ENCODE measurements at regions not wholly inside any gene's neighbourhood (a gene's known extent, or its start where the extent isn't known, plus 50 kb on each side); places are given as distances from the start of the nearest gene placed in this dataset.

GRCh38 chr1:191636345-191636744 is 521.9 kb upstream of the RGS18 start:
- H3K9ac ChIP-seq (ENCODE audit: insufficient read length), result no peak overlapping the region
- no peak overlapping the region for H3K27ac ChIP-seq
- H3K4me3 ChIP-seq, result no peak overlapping the region
- DNase-seq (ENCODE audit: low read depth, low spot score), result no peak
- TF ChIP-seq EZH2 (IDR thresholded peaks at IDR 0.05) (no peak), FOXP2 (optimal IDR thresholded peaks at IDR 0.05; ENCODE audit: control extremely low read depth, extremely low read length, insufficient read depth) (no peak), POLR2AphosphoS5 (IDR thresholded peaks at IDR 0.05; ENCODE audit: borderline replicate concordance, low read depth, low read length) (no peak)
- H3K36me3 ChIP-seq (ENCODE audit: insufficient read depth, low read length), result no peaks in the 10 kb centered on the region
- no peaks in the 10 kb centered on the region for H3K9me3 ChIP-seq (ENCODE audit: low read depth, low read length)

DNA sequence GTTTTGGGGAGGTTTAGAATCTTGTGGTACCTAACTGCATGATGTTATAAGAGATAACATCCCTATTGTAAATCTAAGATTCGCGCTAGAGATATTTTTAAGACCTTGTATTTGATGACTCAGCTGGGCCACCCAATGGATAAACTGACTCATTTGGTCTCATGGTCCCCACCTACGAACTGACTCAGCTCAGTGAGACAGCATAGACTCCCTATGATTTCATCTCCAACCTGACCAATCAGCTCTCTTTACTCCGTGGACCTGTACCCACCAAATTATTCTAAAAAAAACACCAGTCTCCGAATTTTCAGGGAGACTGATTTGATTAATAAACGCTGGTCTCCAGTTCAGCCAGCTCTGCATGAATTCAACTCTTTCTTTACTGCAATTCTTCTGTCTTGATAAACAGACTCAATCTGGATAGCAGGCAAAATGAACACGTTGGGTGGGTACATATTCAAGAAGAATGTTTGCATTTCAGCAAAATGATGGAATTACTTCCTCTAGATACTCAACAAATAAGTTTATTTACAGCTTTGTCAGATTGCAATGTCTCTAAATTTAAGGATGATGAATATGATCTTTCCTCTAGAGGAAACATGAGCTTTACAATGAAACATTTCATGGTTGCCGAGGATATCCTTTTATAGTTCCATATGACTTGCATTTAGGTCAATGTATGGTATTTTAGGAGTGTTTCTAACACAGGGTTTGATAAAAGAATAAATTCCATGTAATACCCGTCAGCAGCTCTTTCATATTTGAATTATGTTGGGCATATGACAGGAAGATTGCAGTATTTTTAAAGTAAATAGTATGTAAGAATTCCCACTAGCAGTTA is 516.6 kb upstream of the RGS18 start:
- Histone ChIP-seq H3K36me3 (ENCODE audit: insufficient read depth, low read length) (no peaks in the 10 kb centered on the region), H3K4me3 (no peak overlapping the region), H3K27ac (no peak overlapping the region), H3K9me3 (ENCODE audit: low read depth, low read length) (no peaks in the 10 kb centered on the region), H3K9ac (ENCODE audit: insufficient read length) (no peak overlapping the region)
- DNase-seq (ENCODE audit: low read depth, low spot score), result no peak
- TF ChIP-seq POLR2AphosphoS5 (IDR thresholded peaks at IDR 0.05; ENCODE audit: borderline replicate concordance, low read depth, low read length) (no peak), FOXP2 (optimal IDR thresholded peaks at IDR 0.05; ENCODE audit: control extremely low read depth, extremely low read length, insufficient read depth) (no peak), EZH2 (IDR thresholded peaks at IDR 0.05) (no peak)

DNA sequence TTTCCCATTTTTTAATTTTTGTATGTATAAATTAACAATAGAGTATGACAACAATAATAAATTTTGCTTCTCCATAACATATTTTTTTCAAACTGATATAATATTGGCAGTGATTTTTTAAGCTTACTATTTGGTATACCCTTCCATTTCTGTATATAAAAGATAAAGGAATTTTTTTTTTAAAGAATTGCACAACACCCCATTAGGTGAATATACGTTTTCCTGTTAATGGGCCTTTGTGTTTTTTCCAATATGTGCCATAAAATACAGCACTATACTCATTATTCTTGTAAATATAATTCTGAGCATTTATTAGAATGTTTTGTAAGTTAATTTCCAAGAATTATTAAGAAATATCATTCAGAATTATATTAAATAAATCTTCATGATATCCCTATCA is 515.2 kb upstream of the RGS18 start:
- DNase-seq (ENCODE audit: low read depth, low spot score), result no peak
- no peaks in the 10 kb centered on the region for H3K36me3 ChIP-seq (ENCODE audit: insufficient read depth, low read length)
- H3K27ac ChIP-seq, result no peak overlapping the region
- H3K9ac ChIP-seq (ENCODE audit: insufficient read length), result no peak overlapping the region
- no peaks in the 10 kb centered on the region for H3K9me3 ChIP-seq (ENCODE audit: low read depth, low read length)
- TF ChIP-seq EZH2 (IDR thresholded peaks at IDR 0.05) (no peak), POLR2AphosphoS5 (IDR thresholded peaks at IDR 0.05; ENCODE audit: borderline replicate concordance, low read depth, low read length) (no peak)
- no peak overlapping the region for H3K4me3 ChIP-seq

DNA sequence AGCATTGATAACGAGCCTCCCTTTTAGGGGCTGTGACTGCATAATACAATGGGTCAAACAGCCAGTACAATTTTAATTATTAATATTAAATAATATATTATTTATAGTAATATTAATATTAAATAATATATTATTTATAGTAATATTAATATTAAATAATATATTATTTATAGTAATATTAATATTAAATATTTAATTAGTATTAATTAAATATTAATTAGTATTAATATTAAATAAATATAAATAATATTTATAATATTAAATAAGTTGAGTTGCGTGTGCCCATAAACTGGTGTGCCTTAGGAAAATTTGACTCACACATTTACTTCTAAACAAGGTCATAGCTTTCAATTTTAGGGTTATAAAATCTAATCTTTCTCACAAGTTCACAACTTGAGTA is 509.3 kb upstream of the RGS18 start:
- no peaks in the 10 kb centered on the region for H3K9me3 ChIP-seq (ENCODE audit: low read depth, low read length)
- H3K9ac ChIP-seq (ENCODE audit: insufficient read length), result no peak overlapping the region
- no peaks in the 10 kb centered on the region for H3K36me3 ChIP-seq (ENCODE audit: insufficient read depth, low read length)
- H3K27ac ChIP-seq, result no peak overlapping the region
- H3K4me3 ChIP-seq, result no peak overlapping the region
- TF ChIP-seq FOXP2 (optimal IDR thresholded peaks at IDR 0.05; ENCODE audit: control extremely low read depth, extremely low read length, insufficient read depth) (no peak), EZH2 (IDR thresholded peaks at IDR 0.05) (no peak), POLR2AphosphoS5 (IDR thresholded peaks at IDR 0.05; ENCODE audit: borderline replicate concordance, low read depth, low read length) (no peak)
- DNase-seq (ENCODE audit: low read depth, low spot score), result no peak

DNA sequence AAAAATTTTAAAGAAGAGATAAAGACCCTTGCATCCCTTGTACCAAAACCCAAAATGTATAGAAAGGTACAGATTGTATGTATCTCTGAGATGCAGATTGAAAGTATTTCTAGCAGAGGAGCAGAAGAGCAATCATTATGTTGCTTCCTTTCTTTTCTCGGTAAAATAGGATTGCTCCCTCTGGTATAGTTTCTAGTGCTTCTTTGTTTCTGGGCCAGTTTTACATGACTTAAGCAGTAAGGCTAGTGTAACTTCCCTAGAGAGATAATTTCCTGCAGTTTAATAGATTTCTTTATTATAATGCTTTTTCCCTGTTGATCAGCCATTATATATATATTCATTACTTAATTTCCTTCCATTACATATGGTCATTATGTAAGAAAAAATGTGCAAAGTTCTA is 496.2 kb upstream of the RGS18 start:
- no peaks in the 10 kb centered on the region for H3K36me3 ChIP-seq (ENCODE audit: insufficient read depth, low read length)
- TF ChIP-seq POLR2AphosphoS5 (IDR thresholded peaks at IDR 0.05; ENCODE audit: borderline replicate concordance, low read depth, low read length), result no peak
- no peak for TF ChIP-seq EZH2 (IDR thresholded peaks at IDR 0.05)
- no peak for TF ChIP-seq FOXP2 (optimal IDR thresholded peaks at IDR 0.05; ENCODE audit: control extremely low read depth, extremely low read length, insufficient read depth)
- H3K27ac ChIP-seq, result no peak overlapping the region
- no peak for DNase-seq (ENCODE audit: low read depth, low spot score)
- no peak overlapping the region for H3K4me3 ChIP-seq
- no peak overlapping the region for H3K9ac ChIP-seq (ENCODE audit: insufficient read length)
- H3K9me3 ChIP-seq (ENCODE audit: low read depth, low read length), result no peaks in the 10 kb centered on the region

- Histone ChIP-seq H3K9ac (ENCODE audit: insufficient read length) (no peak overlapping the region), H3K4me3 (no peak overlapping the region), H3K27ac (no peak overlapping the region), H3K9me3 (ENCODE audit: low read depth, low read length) (no peaks in the 10 kb centered on the region), H3K36me3 (ENCODE audit: insufficient read depth, low read length) (no peaks in the 10 kb centered on the region)
- TF ChIP-seq EZH2 (IDR thresholded peaks at IDR 0.05), result no peak
- no peak for TF ChIP-seq FOXP2 (optimal IDR thresholded peaks at IDR 0.05; ENCODE audit: control extremely low read depth, extremely low read length, insufficient read depth)
- no peak for TF ChIP-seq POLR2AphosphoS5 (IDR thresholded peaks at IDR 0.05; ENCODE audit: borderline replicate concordance, low read depth, low read length)
- no peak for DNase-seq (ENCODE audit: low read depth, low spot score)
Measured at GRCh38 chr1:191662746-191663145, 495.5 kb upstream of the RGS18 start.

- DNase-seq (ENCODE audit: low read depth, low spot score), result no peak
- H3K9me3 ChIP-seq (ENCODE audit: low read depth, low read length), result no peaks in the 10 kb centered on the region
- TF ChIP-seq EZH2 (IDR thresholded peaks at IDR 0.05) (no peak), FOXP2 (optimal IDR thresholded peaks at IDR 0.05; ENCODE audit: control extremely low read depth, extremely low read length, insufficient read depth) (no peak), POLR2AphosphoS5 (IDR thresholded peaks at IDR 0.05; ENCODE audit: borderline replicate concordance, low read depth, low read length) (no peak)
- H3K36me3 ChIP-seq (ENCODE audit: insufficient read depth, low read length), result no peaks in the 10 kb centered on the region
- no peak overlapping the region for H3K4me3 ChIP-seq
- H3K9ac ChIP-seq (ENCODE audit: insufficient read length), result no peak overlapping the region
- H3K27ac ChIP-seq, result no peak overlapping the region
Measured at GRCh38 chr1:191668525-191668924, 489.7 kb upstream of the RGS18 start.

- Histone ChIP-seq H3K4me3 (no peak overlapping the region), H3K27ac (no peak overlapping the region), H3K9ac (ENCODE audit: insufficient read length) (no peak overlapping the region), H3K36me3 (ENCODE audit: insufficient read depth, low read length) (no peaks in the 10 kb centered on the region), H3K9me3 (ENCODE audit: low read depth, low read length) (no peaks in the 10 kb centered on the region)
- no peak for DNase-seq (ENCODE audit: low read depth, low spot score)
- TF ChIP-seq FOXP2 (optimal IDR thresholded peaks at IDR 0.05; ENCODE audit: control extremely low read depth, extremely low read length, insufficient read depth) (no peak), EZH2 (IDR thresholded peaks at IDR 0.05) (no peak), POLR2AphosphoS5 (IDR thresholded peaks at IDR 0.05; ENCODE audit: borderline replicate concordance, low read depth, low read length) (no peak)
Measured at GRCh38 chr1:191669629-191670028, 488.6 kb upstream of the RGS18 start.

- Histone ChIP-seq H3K9me3 (ENCODE audit: low read depth, low read length) (no peaks in the 10 kb centered on the region), H3K36me3 (ENCODE audit: insufficient read depth, low read length) (no peaks in the 10 kb centered on the region), H3K27ac (no peak overlapping the region), H3K9ac (ENCODE audit: insufficient read length) (no peak overlapping the region), H3K4me3 (no peak overlapping the region)
- no peak for DNase-seq (ENCODE audit: low read depth, low spot score)
- no peak for TF ChIP-seq POLR2AphosphoS5 (IDR thresholded peaks at IDR 0.05; ENCODE audit: borderline replicate concordance, low read depth, low read length)
- no peak for TF ChIP-seq EZH2 (IDR thresholded peaks at IDR 0.05)
- no peak for TF ChIP-seq FOXP2 (optimal IDR thresholded peaks at IDR 0.05; ENCODE audit: control extremely low read depth, extremely low read length, insufficient read depth)
Measured at GRCh38 chr1:191671236-191671635, 487.0 kb upstream of the RGS18 start.
